ENCODE measurements at regions not wholly inside any gene's neighbourhood (a gene's known extent, or its start where the extent isn't known, plus 50 kb on each side); places are given as distances from the start of the nearest gene placed in this dataset.

- Histone ChIP-seq H3K27me3 (no peaks in the 10 kb centered on the region), H3K4me3 (no peak overlapping the region), H3K9me3 (no peaks in the 10 kb centered on the region), H3K36me3 (no peaks in the 10 kb centered on the region), H3K4me1 (peaks cover 5 to 6% of the 10 kb centered on the region in 2 donors), H3K27ac (no peak overlapping the region)
- intact Hi-C loops (cut with DNase I) = no loop called here
- TF ChIP-seq CTCF (IDR thresholded peaks at IDR 0.05) = no peak
- DNase-seq (no peak), ATAC-seq (no peak)
These were observed 437.6 kb downstream of the PRDM2 start for GRCh38 chr1:14137411-14138134.

- Histone ChIP-seq H3K4me3 (no peak overlapping the region), H3K36me3 (no peaks in the 10 kb centered on the region), H3K9me3 (no peaks in the 10 kb centered on the region), H3K4me1 (peaks cover 5 to 6% of the 10 kb centered on the region in 2 donors), H3K27me3 (no peaks in the 10 kb centered on the region), H3K27ac (no peak overlapping the region)
- TF ChIP-seq CTCF (IDR thresholded peaks at IDR 0.05) = no peak
- intact Hi-C loops (cut with DNase I) = no loop called here
- ATAC-seq = no peak
- DNase-seq = no peak
These were observed 438.1 kb downstream of the PRDM2 start for GRCh38 chr1:14138135-14138506.

- Histone ChIP-seq H3K27me3 (no peaks in the 10 kb centered on the region), H3K4me1 (peaks cover 5 to 6% of the 10 kb centered on the region in 2 donors), H3K27ac (no peak overlapping the region), H3K9me3 (no peaks in the 10 kb centered on the region), H3K36me3 (no peaks in the 10 kb centered on the region), H3K4me3 (no peak overlapping the region)
- intact Hi-C loops (cut with DNase I) = no loop called here
- no peak for TF ChIP-seq CTCF (IDR thresholded peaks at IDR 0.05)
- DNase-seq = no peak
- ATAC-seq = no peak
These were observed 438.7 kb downstream of the PRDM2 start for GRCh38 chr1:14138687-14139086.

- no peaks in the 10 kb centered on the region for H3K9me3 ChIP-seq
- no peaks in the 10 kb centered on the region for H3K36me3 ChIP-seq
- intact Hi-C loops (cut with DNase I) = no loop called here
- ATAC-seq (peak; percentile 46), DNase-seq (peak in 3 of 4 donors; percentile 26 to 38 (median 32))
- no peak overlapping the region for H3K4me3 ChIP-seq
- no peak overlapping the region for H3K27ac ChIP-seq
- no peak for TF ChIP-seq CTCF (IDR thresholded peaks at IDR 0.05)
- no peaks in the 10 kb centered on the region for H3K27me3 ChIP-seq
- peaks cover 5 to 6% of the 10 kb centered on the region in 2 donors for H3K4me1 ChIP-seq
These were observed 440.9 kb downstream of the PRDM2 start for GRCh38 chr1:14140831-14141401.

GRCh38 chr1:14141656-14142055, 441.7 kb downstream of the PRDM2 start:
- ATAC-seq (no peak), DNase-seq (no peak)
- Histone ChIP-seq H3K4me3 (no peak overlapping the region), H3K27ac (no peak overlapping the region), H3K4me1 (peaks cover 5 to 6% of the 10 kb centered on the region in 2 donors), H3K27me3 (no peaks in the 10 kb centered on the region), H3K36me3 (no peaks in the 10 kb centered on the region), H3K9me3 (no peaks in the 10 kb centered on the region)
- intact Hi-C loops (cut with DNase I) = no loop called here
- TF ChIP-seq CTCF (IDR thresholded peaks at IDR 0.05) = no peak
